DMS114 treated with DMSO at 0.1 percent for 48 hours (cell line): ENCODE measurements at regions not wholly inside any gene's neighbourhood (a gene's known extent, or its start where the extent isn't known, plus 50 kb on each side); places are given as distances from the start of the nearest gene placed in this dataset.
"Not testable (repeated sequence)": the region's sequence is repeated elsewhere in the genome, so short reads cannot be mapped to it uniquely, and the experiment has no call there.

Experiments used
- DNase-seq: peaks from one replicate; lab custom pipeline; 2025; ENCODE audit not compliant: unreplicated experiment; lab: John Stamatoyannopoulos, UW

GRCh38 chr5:92662741-92663140 is 918.3 kb downstream of the NR2F1-AS1 start:
- no peak for DNase-seq

GRCh38 chr5:92659246-92659645 is 921.8 kb downstream of the NR2F1-AS1 start:
- no peak for DNase-seq

GRCh38 chr5:92654601-92655000 is 926.4 kb downstream of the NR2F1-AS1 start:
- not testable (repeated sequence) for DNase-seq

GRCh38 chr5:92653730-92654461 is 927.1 kb downstream of the NR2F1-AS1 start:
- DNase-seq = no peak

- DNase-seq = no peak
Measured at GRCh38 chr5:92652756-92653155, 928.3 kb downstream of the NR2F1-AS1 start.

- no peak for DNase-seq
Measured at GRCh38 chr5:92644266-92644886, 936.6 kb downstream of the NR2F1-AS1 start.

GRCh38 chr5:92641031-92641962 is 939.7 kb downstream of the NR2F1-AS1 start:
- no peak for DNase-seq

GRCh38 chr5:92640340-92640739 is 940.7 kb downstream of the NR2F1-AS1 start:
- DNase-seq = no peak

GRCh38 chr5:92637960-92638359 is 943.1 kb downstream of the NR2F1-AS1 start:
- no peak for DNase-seq

- DNase-seq = no peak
Measured at GRCh38 chr5:92637247-92637646, 943.8 kb downstream of the NR2F1-AS1 start.

GRCh38 chr5:92635001-92635461 is 946.0 kb downstream of the NR2F1-AS1 start:
- DNase-seq = no peak

- no peak for DNase-seq
Measured at GRCh38 chr5:92633875-92634487, 947.0 kb downstream of the NR2F1-AS1 start.

- no peak for DNase-seq
Measured at GRCh38 chr5:92633176-92633575, 947.8 kb downstream of the NR2F1-AS1 start.

GRCh38 chr5:92631237-92631701 is 949.8 kb downstream of the NR2F1-AS1 start:
- DNase-seq = not testable (repeated sequence)

GRCh38 chr5:92629574-92629973 is 951.4 kb downstream of the NR2F1-AS1 start:
- no peak for DNase-seq

GRCh38 chr5:92629000-92629399 is 952.0 kb downstream of the NR2F1-AS1 start:
- no peak for DNase-seq

GRCh38 chr5:92627186-92627585 is 953.8 kb downstream of the NR2F1-AS1 start:
- DNase-seq = no peak

GRCh38 chr5:92616085-92616484 is 964.9 kb downstream of the NR2F1-AS1 start:
- no peak for DNase-seq

- DNase-seq = no peak
Measured at GRCh38 chr5:92613546-92613945, 967.5 kb downstream of the NR2F1-AS1 start.

GRCh38 chr5:92610435-92610834 is 970.6 kb downstream of the NR2F1-AS1 start:
- DNase-seq = not testable (repeated sequence)

GRCh38 chr5:92605591-92605990 is 975.4 kb downstream of the NR2F1-AS1 start:
- DNase-seq = no peak
